GM12872 (cell line): ENCODE measurements at regions not wholly inside any gene's neighbourhood (a gene's known extent, or its start where the extent isn't known, plus 50 kb on each side); places are given as distances from the start of the nearest gene placed in this dataset.

Experiments used
- TF ChIP-seq, protein P1 (sequence below): IDR thresholded peaks from 3 replicates; pipeline ENCODE4 v1.5.1; 2011; ENCODE audit warnings: low read depth, mild to moderate bottlenecking, low read length, moderate library complexity; ENCODE audit not compliant: insufficient read depth

DNA sequence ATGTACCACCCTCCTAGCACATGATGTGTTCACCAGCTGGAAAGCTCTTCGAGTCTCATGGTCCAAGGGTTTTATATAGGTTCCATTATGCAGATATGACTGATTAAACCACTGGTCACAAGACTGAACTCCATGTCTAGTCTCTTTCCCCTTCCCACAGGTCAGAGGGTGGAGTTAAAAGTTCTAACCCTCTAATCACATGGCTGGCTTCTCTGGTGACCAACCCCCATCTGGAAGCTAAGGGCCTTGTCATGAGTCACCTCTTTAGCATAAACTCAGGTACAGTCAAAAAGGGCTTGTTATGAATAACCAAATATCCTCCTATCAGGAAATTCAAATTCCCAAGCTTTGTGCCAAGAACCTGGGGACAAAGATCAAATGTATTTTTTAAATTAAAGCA lies 52.0 kb upstream of the KLHL31 start:
- TF ChIP-seq, protein P1, sequence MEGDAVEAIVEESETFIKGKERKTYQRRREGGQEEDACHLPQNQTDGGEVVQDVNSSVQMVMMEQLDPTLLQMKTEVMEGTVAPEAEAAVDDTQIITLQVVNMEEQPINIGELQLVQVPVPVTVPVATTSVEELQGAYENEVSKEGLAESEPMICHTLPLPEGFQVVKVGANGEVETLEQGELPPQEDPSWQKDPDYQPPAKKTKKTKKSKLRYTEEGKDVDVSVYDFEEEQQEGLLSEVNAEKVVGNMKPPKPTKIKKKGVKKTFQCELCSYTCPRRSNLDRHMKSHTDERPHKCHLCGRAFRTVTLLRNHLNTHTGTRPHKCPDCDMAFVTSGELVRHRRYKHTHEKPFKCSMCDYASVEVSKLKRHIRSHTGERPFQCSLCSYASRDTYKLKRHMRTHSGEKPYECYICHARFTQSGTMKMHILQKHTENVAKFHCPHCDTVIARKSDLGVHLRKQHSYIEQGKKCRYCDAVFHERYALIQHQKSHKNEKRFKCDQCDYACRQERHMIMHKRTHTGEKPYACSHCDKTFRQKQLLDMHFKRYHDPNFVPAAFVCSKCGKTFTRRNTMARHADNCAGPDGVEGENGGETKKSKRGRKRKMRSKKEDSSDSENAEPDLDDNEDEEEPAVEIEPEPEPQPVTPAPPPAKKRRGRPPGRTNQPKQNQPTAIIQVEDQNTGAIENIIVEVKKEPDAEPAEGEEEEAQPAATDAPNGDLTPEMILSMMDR: no peak

GRCh38 chr6:53715434-53715833 lies 49.9 kb upstream of the KLHL31 start:
- TF ChIP-seq, protein P1: no peak
